ENCODE measurements at regions not wholly inside any gene's neighbourhood (a gene's known extent, or its start where the extent isn't known, plus 50 kb on each side); places are given as distances from the start of the nearest gene placed in this dataset.

DNA sequence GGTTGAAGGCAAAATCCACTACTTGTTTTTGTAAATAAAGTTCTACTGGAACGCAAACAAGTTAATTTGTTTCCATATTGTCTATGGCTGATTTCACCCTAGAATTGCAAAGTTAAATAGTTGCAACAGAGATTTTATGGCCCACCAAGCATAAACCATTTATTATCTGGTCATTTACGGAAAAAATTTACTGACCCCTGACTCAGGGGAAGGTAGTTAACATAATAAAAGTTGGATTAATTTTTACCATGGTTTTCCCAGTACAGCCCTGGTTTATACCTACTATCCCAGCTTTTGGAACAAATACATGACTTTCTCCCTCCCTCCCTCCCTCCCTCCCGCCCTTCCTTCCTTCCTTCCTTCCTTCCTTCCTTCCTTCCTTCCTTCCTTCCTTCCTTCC, 588.9 kb upstream of the TMEFF2 start:
- DNase-seq (ENCODE audit: insufficient read length) (no peak), FAIRE-seq (no peak)
- TF ChIP-seq TAF1 (IDR thresholded peaks at IDR 0.05; ENCODE audit: borderline replicate concordance, low read depth, low read length) (no peak), POLR2AphosphoS5 (IDR thresholded peaks at IDR 0.05; ENCODE audit: low read depth, low read length) (no peak), POLR2A (IDR thresholded peaks at IDR 0.05; ENCODE audit: low read depth, low read length) (no peak)

DNA sequence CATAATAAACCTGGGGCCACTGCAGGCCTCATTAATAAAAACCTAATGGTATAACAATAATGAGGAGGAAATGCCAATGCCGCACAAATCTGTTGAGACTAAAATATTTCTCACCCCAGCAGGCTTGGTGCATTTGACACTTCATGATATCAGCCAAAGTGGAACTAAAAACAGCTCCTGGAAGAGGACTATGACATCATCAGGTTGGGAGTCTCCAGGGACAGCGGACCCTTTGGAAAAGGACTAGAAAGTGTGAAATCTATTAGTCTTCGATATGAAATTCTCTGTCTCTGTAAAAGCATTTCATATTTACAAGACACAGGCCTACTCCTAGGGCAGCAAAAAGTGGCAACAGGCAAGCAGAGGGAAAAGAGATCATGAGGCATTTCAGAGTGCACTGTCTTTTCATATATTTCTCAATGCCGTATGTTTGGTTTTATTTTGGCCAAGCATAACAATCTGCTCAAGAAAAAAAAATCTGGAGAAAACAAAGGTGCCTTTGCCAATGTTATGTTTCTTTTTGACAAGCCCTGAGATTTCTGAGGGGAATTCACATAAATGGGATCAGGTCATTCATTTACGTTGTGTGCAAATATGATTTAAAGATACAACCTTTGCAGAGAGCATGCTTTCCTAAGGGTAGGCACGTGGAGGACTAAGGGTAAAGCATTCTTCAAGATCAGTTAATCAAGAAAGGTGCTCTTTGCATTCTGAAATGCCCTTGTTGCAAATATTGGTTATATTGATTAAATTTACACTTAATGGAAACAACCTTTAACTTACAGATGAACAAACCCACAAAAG, 580.9 kb upstream of the TMEFF2 start:
- TF ChIP-seq POLR2AphosphoS5 (IDR thresholded peaks at IDR 0.05; ENCODE audit: low read depth, low read length) (no peak), TAF1 (IDR thresholded peaks at IDR 0.05; ENCODE audit: borderline replicate concordance, low read depth, low read length) (no peak), POLR2A (IDR thresholded peaks at IDR 0.05; ENCODE audit: low read depth, low read length) (no peak)
- no peak for FAIRE-seq
- DNase-seq (ENCODE audit: insufficient read length): no peak

GRCh38 chr2:192775011-192775410, 580.3 kb upstream of the TMEFF2 start:
- TF ChIP-seq TAF1 (IDR thresholded peaks at IDR 0.05; ENCODE audit: borderline replicate concordance, low read depth, low read length) (no peak), POLR2A (IDR thresholded peaks at IDR 0.05; ENCODE audit: low read depth, low read length) (no peak), POLR2AphosphoS5 (IDR thresholded peaks at IDR 0.05; ENCODE audit: low read depth, low read length) (no peak)
- DNase-seq (ENCODE audit: insufficient read length) (no peak), FAIRE-seq (no peak)

GRCh38 chr2:192773044-192773443, 578.3 kb upstream of the TMEFF2 start:
- no peak for FAIRE-seq
- no peak for DNase-seq (ENCODE audit: insufficient read length)
- no peak for TF ChIP-seq TAF1 (IDR thresholded peaks at IDR 0.05; ENCODE audit: borderline replicate concordance, low read depth, low read length)

DNA sequence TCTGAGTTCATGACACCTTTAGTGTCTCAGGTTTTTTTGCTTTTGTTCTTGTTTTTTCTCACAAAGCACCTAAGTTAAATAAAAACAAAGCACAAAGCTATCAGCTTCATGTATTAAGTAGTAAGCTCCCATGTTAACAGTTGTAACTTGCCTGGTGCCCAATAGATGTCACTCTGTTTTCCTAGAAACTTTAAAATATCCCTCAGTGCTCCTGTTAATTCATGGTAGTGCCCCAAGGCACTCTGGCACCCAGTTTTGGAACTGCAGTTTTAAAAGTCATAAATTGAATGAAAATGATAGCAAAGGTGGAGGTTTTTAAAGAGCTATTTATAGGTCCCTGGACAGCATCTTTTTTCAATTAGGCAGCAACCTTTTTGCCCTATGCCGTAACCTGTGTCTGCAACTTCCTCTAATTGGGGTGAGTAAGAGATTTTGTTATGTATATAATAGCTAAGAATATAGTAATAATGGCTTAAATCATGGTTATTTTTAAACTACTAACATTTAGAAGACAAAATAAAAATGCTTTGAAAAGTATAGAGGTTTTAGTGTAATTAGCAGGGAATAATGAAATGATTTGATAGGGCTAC, 555.0 kb upstream of the TMEFF2 start:
- FAIRE-seq (no peak), DNase-seq (ENCODE audit: insufficient read length) (no peak)
- no peak for TF ChIP-seq TAF1 (IDR thresholded peaks at IDR 0.05; ENCODE audit: borderline replicate concordance, low read depth, low read length)
- TF ChIP-seq POLR2A (IDR thresholded peaks at IDR 0.05; ENCODE audit: low read depth, low read length): no peak
- TF ChIP-seq POLR2AphosphoS5 (IDR thresholded peaks at IDR 0.05; ENCODE audit: low read depth, low read length): no peak

DNA sequence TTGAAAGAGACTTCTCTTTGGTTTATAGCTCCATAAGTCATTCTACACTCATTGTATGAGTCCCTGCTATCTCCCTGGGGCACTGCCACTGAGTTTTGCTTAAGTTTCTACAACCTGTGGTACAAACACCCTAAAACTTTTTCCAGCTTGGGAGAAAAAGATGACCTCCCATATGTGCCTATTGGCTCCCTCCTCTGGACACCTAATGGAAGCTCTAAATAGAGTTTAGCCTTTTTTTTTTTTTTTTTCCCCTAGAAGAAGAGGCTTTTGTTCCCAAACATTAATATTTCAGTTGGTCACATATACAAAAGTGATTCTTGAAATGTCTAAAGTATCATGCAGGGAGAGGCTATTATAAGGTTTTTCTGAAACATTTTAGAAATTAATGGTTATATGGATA, 547.2 kb upstream of the TMEFF2 start:
- DNase-seq (ENCODE audit: insufficient read length) (no peak), FAIRE-seq (no peak)
- no peak for TF ChIP-seq POLR2A (IDR thresholded peaks at IDR 0.05; ENCODE audit: low read depth, low read length)
- TF ChIP-seq POLR2AphosphoS5 (IDR thresholded peaks at IDR 0.05; ENCODE audit: low read depth, low read length): no peak
- TF ChIP-seq TAF1 (IDR thresholded peaks at IDR 0.05; ENCODE audit: borderline replicate concordance, low read depth, low read length): no peak

DNA sequence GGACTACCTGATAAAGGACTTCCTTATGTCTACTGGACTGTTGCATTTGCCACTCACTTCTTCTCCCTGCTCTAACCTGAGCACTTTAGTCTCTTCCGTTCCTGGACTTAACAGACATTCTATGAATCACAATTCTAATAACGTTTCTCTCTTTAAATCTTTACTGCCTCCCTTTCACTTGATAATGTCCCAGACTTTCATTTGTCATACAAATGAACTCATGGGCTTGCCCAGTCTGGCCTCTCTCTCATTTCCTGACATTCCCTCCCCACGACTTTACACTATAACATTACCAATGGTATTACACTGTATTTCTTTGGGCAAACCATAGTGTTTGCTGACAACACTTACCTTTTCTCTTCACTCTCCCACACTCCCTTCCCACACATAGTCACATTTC, 540.7 kb upstream of the TMEFF2 start:
- no peak for TF ChIP-seq POLR2A (IDR thresholded peaks at IDR 0.05; ENCODE audit: low read depth, low read length)
- no peak for TF ChIP-seq POLR2AphosphoS5 (IDR thresholded peaks at IDR 0.05; ENCODE audit: low read depth, low read length)
- no peak for TF ChIP-seq TAF1 (IDR thresholded peaks at IDR 0.05; ENCODE audit: borderline replicate concordance, low read depth, low read length)
- DNase-seq (ENCODE audit: insufficient read length) (no peak), FAIRE-seq (no peak)

DNA sequence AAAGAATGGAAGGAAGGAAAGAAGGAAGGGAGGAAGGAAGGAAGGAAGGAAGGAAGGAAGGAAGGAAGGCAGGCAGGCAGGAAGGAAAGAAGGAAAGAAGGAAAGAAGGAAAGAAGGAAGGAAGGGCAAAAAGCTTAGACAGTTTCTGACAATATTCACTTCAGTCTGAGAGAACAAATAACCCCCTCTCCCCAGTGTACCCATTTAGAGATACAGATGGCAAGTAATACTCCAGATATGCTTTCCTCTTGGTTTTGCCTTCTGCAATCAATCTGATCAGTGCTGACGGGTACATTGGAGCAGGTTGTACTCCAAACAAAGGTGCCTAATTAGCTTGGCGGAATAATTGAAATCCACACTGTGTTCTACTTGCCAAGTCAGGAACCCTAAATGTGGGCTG, 534.6 kb upstream of the TMEFF2 start:
- no peak for FAIRE-seq

DNA sequence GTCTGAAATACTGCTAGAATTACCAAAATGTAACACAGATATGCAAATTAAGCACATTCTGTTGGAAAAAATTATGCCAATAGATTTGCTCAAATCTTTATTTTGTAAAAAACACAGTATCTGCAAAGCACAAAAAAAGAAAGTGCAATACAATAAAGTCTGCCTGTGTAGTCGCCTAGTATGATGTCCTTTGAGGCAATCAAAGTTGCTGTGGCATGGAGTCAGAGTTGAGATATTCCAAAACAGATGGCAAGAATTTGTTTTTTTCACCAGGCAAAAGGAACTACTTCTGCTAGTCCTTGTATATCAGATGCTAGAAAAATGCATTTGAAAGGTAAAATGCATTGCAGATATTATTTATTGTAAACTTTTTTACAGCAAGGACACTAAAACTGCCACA, 531.3 kb upstream of the TMEFF2 start:
- no peak for TF ChIP-seq POLR2A (IDR thresholded peaks at IDR 0.05; ENCODE audit: low read depth, low read length)
- no peak for TF ChIP-seq TAF1 (IDR thresholded peaks at IDR 0.05; ENCODE audit: borderline replicate concordance, low read depth, low read length)
- TF ChIP-seq POLR2AphosphoS5 (IDR thresholded peaks at IDR 0.05; ENCODE audit: low read depth, low read length): no peak
- FAIRE-seq: no peak

More for the DNA sequence above, 534.6 kb upstream of the TMEFF2 start:
- TF ChIP-seq POLR2A (IDR thresholded peaks at IDR 0.05; ENCODE audit: low read depth, low read length) (no peak), TAF1 (IDR thresholded peaks at IDR 0.05; ENCODE audit: borderline replicate concordance, low read depth, low read length) (no peak), POLR2AphosphoS5 (IDR thresholded peaks at IDR 0.05; ENCODE audit: low read depth, low read length) (no peak)
- DNase-seq (ENCODE audit: insufficient read length): no peak

DNA sequence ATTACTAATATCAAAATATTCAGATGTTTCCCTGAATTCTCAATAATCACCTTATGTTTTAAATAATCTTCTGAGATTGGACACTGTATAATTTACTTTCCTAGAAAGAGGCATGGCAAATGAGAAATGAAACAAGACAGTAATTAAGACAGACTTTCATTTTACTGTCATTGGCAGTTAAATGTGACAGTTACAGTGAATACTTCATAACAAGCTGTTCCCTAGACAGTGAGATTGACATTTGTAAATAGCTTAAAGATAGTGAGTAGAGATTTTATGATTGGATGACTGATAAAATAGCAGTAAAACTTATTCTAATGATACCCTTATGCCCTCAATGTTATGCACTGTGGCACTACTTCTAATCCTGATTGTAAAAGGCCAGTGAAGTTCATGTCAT, 524.9 kb upstream of the TMEFF2 start:
- DNase-seq (ENCODE audit: insufficient read length): no peak
- no peak for FAIRE-seq
- TF ChIP-seq POLR2A (IDR thresholded peaks at IDR 0.05; ENCODE audit: low read depth, low read length): no peak
- TF ChIP-seq POLR2AphosphoS5 (IDR thresholded peaks at IDR 0.05; ENCODE audit: low read depth, low read length): no peak
- TF ChIP-seq TAF1 (IDR thresholded peaks at IDR 0.05; ENCODE audit: borderline replicate concordance, low read depth, low read length): no peak

More for the DNA sequence above, 531.3 kb upstream of the TMEFF2 start:
- no peak for DNase-seq (ENCODE audit: insufficient read length)

DNA sequence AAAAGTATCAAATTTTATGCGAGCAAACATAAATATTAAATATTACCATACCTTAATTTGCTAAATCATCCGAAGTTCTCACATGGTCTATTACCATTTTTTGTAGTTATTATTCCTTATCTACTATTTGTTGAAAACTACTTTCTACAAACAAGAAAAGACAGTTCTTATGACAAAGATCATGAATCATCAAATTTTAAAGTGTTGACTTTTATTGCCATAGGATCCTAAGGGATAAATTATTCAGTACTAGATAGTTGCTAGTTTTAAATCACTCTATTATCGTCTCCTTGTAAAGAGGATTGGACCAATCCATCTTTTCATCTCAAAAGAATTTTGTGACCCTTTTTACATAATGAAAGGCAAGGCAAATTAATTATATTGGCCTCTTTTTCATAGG, 523.6 kb upstream of the TMEFF2 start:
- TF ChIP-seq POLR2AphosphoS5 (IDR thresholded peaks at IDR 0.05; ENCODE audit: low read depth, low read length) (no peak), POLR2A (IDR thresholded peaks at IDR 0.05; ENCODE audit: low read depth, low read length) (no peak), TAF1 (IDR thresholded peaks at IDR 0.05; ENCODE audit: borderline replicate concordance, low read depth, low read length) (no peak)
- no peak for DNase-seq (ENCODE audit: insufficient read length)
- no peak for FAIRE-seq

DNA sequence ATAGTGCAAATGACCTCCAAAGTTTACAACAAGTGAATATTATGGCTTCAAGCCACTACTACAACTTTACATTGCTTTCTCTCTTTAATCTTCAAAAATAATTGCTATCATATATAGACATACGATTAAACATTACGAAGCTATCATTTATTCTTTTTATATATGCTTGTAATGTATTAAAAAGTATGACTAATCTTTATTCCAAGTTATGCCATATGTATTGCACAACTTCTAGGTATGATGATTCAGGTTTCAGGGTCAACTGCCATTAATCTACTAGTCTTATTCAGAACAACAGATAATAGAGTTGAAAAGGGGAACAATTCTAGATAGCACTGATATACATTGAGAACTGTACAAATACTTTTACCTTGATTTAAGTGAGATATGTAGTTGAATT, 506.2 kb upstream of the TMEFF2 start:
- no peak for TF ChIP-seq POLR2A (IDR thresholded peaks at IDR 0.05; ENCODE audit: low read depth, low read length)
- no peak for FAIRE-seq
- no peak for DNase-seq (ENCODE audit: insufficient read length)

All from GM12892 (cell line).